ENCODE measurements at regions not wholly inside any gene's neighbourhood (a gene's known extent, or its start where the extent isn't known, plus 50 kb on each side); places are given as distances from the start of the nearest gene placed in this dataset.

DNA sequence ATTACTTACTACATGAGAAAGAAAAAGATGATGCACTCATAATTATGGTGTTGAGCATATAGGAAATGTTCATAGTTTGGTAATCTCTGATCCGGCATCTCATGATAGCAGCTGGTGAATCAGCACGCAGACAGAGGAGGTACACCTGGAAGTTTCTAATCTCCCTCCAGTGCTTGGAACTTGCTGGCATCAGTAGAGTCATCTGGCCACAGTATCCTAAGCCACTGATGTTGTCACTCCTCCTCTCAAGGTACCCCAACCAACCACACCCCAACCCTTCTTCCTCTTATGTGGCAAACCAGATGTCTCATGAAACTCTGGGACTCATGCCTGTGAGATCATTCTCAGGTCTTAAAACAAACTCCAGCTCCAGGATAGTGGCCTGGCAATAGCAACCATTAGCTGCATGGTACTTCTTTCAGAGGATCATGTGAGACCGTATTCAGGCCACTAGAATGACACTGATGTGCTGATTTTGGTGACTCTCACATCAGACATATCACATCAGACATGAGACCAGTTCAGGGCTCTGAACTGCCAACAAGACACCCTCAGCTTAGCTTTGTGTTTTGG, 143.0 kb downstream of the RASSF9 start:
- TF ChIP-seq, protein P1, sequence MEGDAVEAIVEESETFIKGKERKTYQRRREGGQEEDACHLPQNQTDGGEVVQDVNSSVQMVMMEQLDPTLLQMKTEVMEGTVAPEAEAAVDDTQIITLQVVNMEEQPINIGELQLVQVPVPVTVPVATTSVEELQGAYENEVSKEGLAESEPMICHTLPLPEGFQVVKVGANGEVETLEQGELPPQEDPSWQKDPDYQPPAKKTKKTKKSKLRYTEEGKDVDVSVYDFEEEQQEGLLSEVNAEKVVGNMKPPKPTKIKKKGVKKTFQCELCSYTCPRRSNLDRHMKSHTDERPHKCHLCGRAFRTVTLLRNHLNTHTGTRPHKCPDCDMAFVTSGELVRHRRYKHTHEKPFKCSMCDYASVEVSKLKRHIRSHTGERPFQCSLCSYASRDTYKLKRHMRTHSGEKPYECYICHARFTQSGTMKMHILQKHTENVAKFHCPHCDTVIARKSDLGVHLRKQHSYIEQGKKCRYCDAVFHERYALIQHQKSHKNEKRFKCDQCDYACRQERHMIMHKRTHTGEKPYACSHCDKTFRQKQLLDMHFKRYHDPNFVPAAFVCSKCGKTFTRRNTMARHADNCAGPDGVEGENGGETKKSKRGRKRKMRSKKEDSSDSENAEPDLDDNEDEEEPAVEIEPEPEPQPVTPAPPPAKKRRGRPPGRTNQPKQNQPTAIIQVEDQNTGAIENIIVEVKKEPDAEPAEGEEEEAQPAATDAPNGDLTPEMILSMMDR (IDR thresholded peaks at IDR 0.05), result no peak
- TF ChIP-seq POLR2A (IDR thresholded peaks at IDR 0.05), result no peak
